ENCODE measurements at regions not wholly inside any gene's neighbourhood (a gene's known extent, or its start where the extent isn't known, plus 50 kb on each side); places are given as distances from the start of the nearest gene placed in this dataset.

DNA sequence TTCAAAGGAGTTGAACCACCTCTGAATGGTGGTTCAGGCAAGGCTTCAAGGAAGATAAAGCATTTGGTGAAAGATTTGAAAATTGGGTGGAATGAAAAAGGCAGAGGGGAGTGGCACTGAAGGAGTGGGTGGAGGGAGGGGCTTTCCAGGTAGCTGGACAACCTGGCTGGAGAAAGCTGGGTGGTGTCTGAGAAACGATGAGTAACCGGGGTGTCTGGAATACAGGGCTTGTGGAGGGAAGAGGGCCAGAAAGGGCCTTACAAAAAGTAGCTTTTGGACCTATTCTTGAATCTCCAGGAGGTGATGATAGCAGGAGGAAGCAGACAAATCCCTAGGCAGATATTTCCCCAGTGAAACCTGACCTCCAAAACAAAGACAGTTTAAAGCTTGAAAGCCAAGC lies 99.3 kb downstream of the RASSF10 start:
- Histone ChIP-seq H3K9me1 (ENCODE audit: insufficient read depth, low read length) (no peaks in the 10 kb centered on the region), H4K20me1 (ENCODE audit: insufficient read depth, low read length) (no peaks in the 10 kb centered on the region), H3K9me3 (ENCODE audit: control insufficient read depth, insufficient read depth, low read length) (no peaks in the 10 kb centered on the region), H4K8ac (ENCODE audit: low read depth in 2 of 2, low read length in 2 of 2) (no peak overlapping the region), H3K27me3 (ENCODE audit: control insufficient read depth, insufficient read depth, low read length) (peaks cover 27% of the 10 kb centered on the region), H3K27ac (ENCODE audit: insufficient read depth, low read length) (no peak overlapping the region), H3K79me1 (ENCODE audit: low read depth in 1 of 2, low read length in 2 of 2) (no peaks in the 10 kb centered on the region), H2AK9ac (replicated peaks; ENCODE audit: low read depth, low read length, poor library complexity) (no peak overlapping the region), H2AFZ (replicated peaks; ENCODE audit: low read length, poor library complexity) (no peak overlapping the region), H2BK20ac (ENCODE audit: low read depth, low read length) (no peak overlapping the region), H4K91ac (ENCODE audit: insufficient read depth, low read depth, low read length) (no peak overlapping the region), H3K36me3 (ENCODE audit: control insufficient read depth, insufficient read depth, low read length) (no peaks in the 10 kb centered on the region), H3K4me1 (ENCODE audit: control insufficient read depth, insufficient read depth, low read length) (no peaks in the 10 kb centered on the region), H2BK120ac (ENCODE audit: low read depth, low read length) (no peak overlapping the region), H3K56ac (ENCODE audit: extremely low read depth, insufficient read depth, low read length) (no peak overlapping the region), H2AK5ac (ENCODE audit: low read depth, low read length) (no peak overlapping the region), H2BK5ac (ENCODE audit: low read depth, low read length, poor library complexity, severe bottlenecking) (no peak overlapping the region), H3K23ac (ENCODE audit: low read depth, low read length) (no peak overlapping the region), H3K18ac (ENCODE audit: low read depth, low read length) (no peak overlapping the region), H3K4me3 (ENCODE audit: insufficient read depth, low read depth, low read length) (no peak overlapping the region), H3K14ac (replicated peaks; ENCODE audit: low read depth, low read length) (no peak overlapping the region), H3K4me2 (ENCODE audit: low read depth, low read length) (no peak overlapping the region), H2BK15ac (ENCODE audit: low read depth, low read length) (no peak overlapping the region), H3K9ac (ENCODE audit: low read depth, low read length) (no peak overlapping the region), H3K4ac (ENCODE audit: low read depth, low read length) (no peak overlapping the region), H4K5ac (ENCODE audit: low read depth, low read length) (no peak overlapping the region)
- dilution Hi-C loops (cut with HindIII; ENCODE audit: low sequenced_read_pairs, unreplicated experiment) = no loop called here
- ChIA-PET CTCF (no interaction called here), POLR2A (ENCODE audit: unreplicated experiment) (no interaction called here)
- intact Hi-C loops (cut with micrococcal nuclease) = no loop called here
- 87% methylated on average over 2 of the region's 2 CpGs; no CpG with 5 or more reads in 1 of the 2 experiments for WGBS, 2 experiments (ENCODE audit: extremely low coverage in 2 of 2, insufficient read length in 1 of 2)
- DNase-seq (no peak), ATAC-seq (ENCODE audit: low read depth) (no peak)
- BruUV-seq (replicated peaks) = no TSS peak
- in situ Hi-C loops (cut with MboI; ENCODE audit: low sequenced_read_pairs) = no loop called here
- TF ChIP-seq POLR2A (IDR thresholded peaks at IDR 0.05; ENCODE audit: low read depth, low read length) = no peak
- no peak for TF ChIP-seq BHLHE40 (IDR thresholded peaks at IDR 0.05; ENCODE audit: low read depth, low read length)
- no peak for TF ChIP-seq CEBPB (IDR thresholded peaks at IDR 0.05; ENCODE audit: low read depth, low read length)
- no peak for TF ChIP-seq CHD1 (IDR thresholded peaks at IDR 0.05; ENCODE audit: low read depth, low read length)
- no peak for TF ChIP-seq MXI1 (IDR thresholded peaks at IDR 0.05; ENCODE audit: borderline replicate concordance, low read depth, low read length)
- no peak for TF ChIP-seq RCOR1 (IDR thresholded peaks at IDR 0.05; ENCODE audit: insufficient replicate concordance, low read length)
- no peak for TF ChIP-seq RFX5 (IDR thresholded peaks at IDR 0.05; ENCODE audit: low read depth, low read length)
- TF ChIP-seq, protein P1, sequence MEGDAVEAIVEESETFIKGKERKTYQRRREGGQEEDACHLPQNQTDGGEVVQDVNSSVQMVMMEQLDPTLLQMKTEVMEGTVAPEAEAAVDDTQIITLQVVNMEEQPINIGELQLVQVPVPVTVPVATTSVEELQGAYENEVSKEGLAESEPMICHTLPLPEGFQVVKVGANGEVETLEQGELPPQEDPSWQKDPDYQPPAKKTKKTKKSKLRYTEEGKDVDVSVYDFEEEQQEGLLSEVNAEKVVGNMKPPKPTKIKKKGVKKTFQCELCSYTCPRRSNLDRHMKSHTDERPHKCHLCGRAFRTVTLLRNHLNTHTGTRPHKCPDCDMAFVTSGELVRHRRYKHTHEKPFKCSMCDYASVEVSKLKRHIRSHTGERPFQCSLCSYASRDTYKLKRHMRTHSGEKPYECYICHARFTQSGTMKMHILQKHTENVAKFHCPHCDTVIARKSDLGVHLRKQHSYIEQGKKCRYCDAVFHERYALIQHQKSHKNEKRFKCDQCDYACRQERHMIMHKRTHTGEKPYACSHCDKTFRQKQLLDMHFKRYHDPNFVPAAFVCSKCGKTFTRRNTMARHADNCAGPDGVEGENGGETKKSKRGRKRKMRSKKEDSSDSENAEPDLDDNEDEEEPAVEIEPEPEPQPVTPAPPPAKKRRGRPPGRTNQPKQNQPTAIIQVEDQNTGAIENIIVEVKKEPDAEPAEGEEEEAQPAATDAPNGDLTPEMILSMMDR (conservative IDR thresholded peaks at IDR 0.05; ENCODE audit: low read depth, low read length) = no peak

Data from IMR-90 (cell line).